ENCODE measurements at regions not wholly inside any gene's neighbourhood (a gene's known extent, or its start where the extent isn't known, plus 50 kb on each side); places are given as distances from the start of the nearest gene placed in this dataset.

GRCh38 chr10:36469585-36469984 lies 655.8 kb upstream of the ANKRD30A start:
- Histone ChIP-seq H3K9me3 (replicated peaks; ENCODE audit: control insufficient read depth, insufficient read depth, low read length) (no peaks in the 10 kb centered on the region), H3K4me2 (ENCODE audit: insufficient read depth, low read length) (no peak overlapping the region), H3K36me3 (ENCODE audit: control insufficient read depth in 2 of 2, extremely low read depth in 1 of 2, insufficient read depth in 2 of 2, low read length in 2 of 2) (no peaks in the 10 kb centered on the region), H4K20me1 (replicated peaks; ENCODE audit: control insufficient read depth, extremely low read depth, insufficient read depth, low read length) (no peaks in the 10 kb centered on the region), H3K9ac (replicated peaks; ENCODE audit: extremely low read depth, insufficient read depth, low read length) (no peak overlapping the region), H3K79me2 (ENCODE audit: control insufficient read depth, insufficient read depth, low read length) (no peaks in the 10 kb centered on the region), H3K27me3 (ENCODE audit: control insufficient read depth in 2 of 2, insufficient read depth in 2 of 2, low read length in 2 of 2) (no peaks in the 10 kb centered on the region), H2AFZ (ENCODE audit: low read depth, low read length) (no peak overlapping the region), H3K4me1 (ENCODE audit: control insufficient read depth, extremely low read depth, insufficient read depth, low read length) (no peaks in the 10 kb centered on the region), H3K4me3 (replicated peaks in 1 of 3; ENCODE audit: insufficient read depth in 1 of 3, low read depth in 1 of 3, low read length in 3 of 3) (no peak overlapping the region), H3K27ac (ENCODE audit: insufficient read depth, low read depth, low read length) (no peak overlapping the region), H3K9me1 (replicated peaks; ENCODE audit: control insufficient read depth, extremely low read depth, insufficient read depth, low read length) (no peaks in the 10 kb centered on the region)
- ChIA-PET CTCF (interaction anchor here (1.0 kb wide), 1 partner anchor 20 kb away, joined by 3 read pairs; no protein-coding TSS in a partner anchor), POLR2A (no interaction called here)
- FAIRE-seq, result no peak
- intact Hi-C loops (cut with micrococcal nuclease), result no loop called here
- dilution Hi-C loops (cut with MboI; ENCODE audit: extremely low pct_ligation_motif_present, low sequenced_read_pairs), result no loop called here
- no TSS peak for BruUV-seq (replicated peaks)
- TF ChIP-seq POLR2AphosphoS5 (IDR thresholded peaks at IDR 0.05; ENCODE audit: insufficient read depth, low read depth, low read length) (no peak), GATA2 (IDR thresholded peaks at IDR 0.05; ENCODE audit: insufficient read depth, insufficient read length, low read depth, low read length) (no peak), CTCF (IDR thresholded peaks at IDR 0.05; ENCODE audit: extremely low read depth in 1 of 2, insufficient read depth in 1 of 2, low read depth in 1 of 2, low read length in 2 of 2) (no peak), MAX (IDR thresholded peaks at IDR 0.05; ENCODE audit: insufficient read depth, insufficient read length) (no peak), JUN (IDR thresholded peaks at IDR 0.05; ENCODE audit: borderline replicate concordance, insufficient read depth, insufficient read length, low read depth) (no peak), MYC (IDR thresholded peaks at IDR 0.05; ENCODE audit: low read depth, low read length) (no peak), POLR2A (IDR thresholded peaks at IDR 0.05; ENCODE audit: low read depth, low read length) (no peak), FOS (IDR thresholded peaks at IDR 0.05; ENCODE audit: borderline replicate concordance, insufficient read depth, low read length) (no peak), EZH2 (IDR thresholded peaks at IDR 0.05; ENCODE audit: borderline replicate concordance, low read depth, low read length, severe bottlenecking) (no peak)
- no peak for DNase-seq (ENCODE audit: low read depth, low spot score)

Data from endothelial cell of umbilical vein (primary cell).